Stomach (tissue), 4 donors: ENCODE measurements at regions not wholly inside any gene's neighbourhood (a gene's known extent, or its start where the extent isn't known, plus 50 kb on each side); places are given as distances from the start of the nearest gene placed in this dataset.

Source experiments
- POLR2A ChIP-seq, 4 donors: fragments of 450-650 bp; IDR thresholded peaks; one replicate each; pipeline ENCODE4 v1.6.1; 2016; ENCODE audit warnings: antibody characterized with exemption in 4 of 4, control low read depth in 2 of 4, mild to moderate bottlenecking in 1 of 4, moderate library complexity in 1 of 4
- POLR2AphosphoS5 ChIP-seq, 3 donors: sonication (generic); formaldehyde crosslinking; IDR thresholded peaks; one replicate each; pipeline ENCODE4 v1.6.1; 2016; ENCODE audit warnings: antibody characterized with exemption in 3 of 3
- TF ChIP-seq, protein P1 (sequence below), 7 experiments: fragments of 450-650 bp in 4 of 7; fragments of 200-600 bp in 3 of 7; sonication (generic) in 3 of 7; IDR thresholded peaks; one replicate each; pipeline ENCODE4 v1.5.1; 2016 to 2019; ENCODE audit warnings: antibody characterized with exemption in 7 of 7, control low read depth in 2 of 7, mild to moderate bottlenecking in 1 of 7

DNA sequence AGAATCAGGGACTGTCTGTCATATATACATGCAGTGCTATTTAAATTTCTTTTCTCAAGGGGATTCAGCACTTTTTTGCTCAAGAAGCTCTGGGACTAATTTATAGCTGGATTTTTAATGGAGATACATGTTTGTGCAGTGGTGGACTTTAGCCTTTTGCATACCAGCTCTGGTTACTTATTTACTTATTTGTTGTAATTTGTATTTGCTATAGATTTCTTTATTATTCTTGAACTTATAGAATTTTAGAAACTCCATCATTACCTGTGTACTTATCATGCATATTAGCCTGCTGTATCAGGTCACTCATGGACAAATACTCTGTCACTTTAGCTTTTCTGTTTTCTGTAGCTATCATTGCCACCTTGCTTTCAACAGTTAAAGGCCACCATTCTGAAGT, 1296.9 kb upstream of the TMPRSS15 start:
- TF ChIP-seq, protein P1, sequence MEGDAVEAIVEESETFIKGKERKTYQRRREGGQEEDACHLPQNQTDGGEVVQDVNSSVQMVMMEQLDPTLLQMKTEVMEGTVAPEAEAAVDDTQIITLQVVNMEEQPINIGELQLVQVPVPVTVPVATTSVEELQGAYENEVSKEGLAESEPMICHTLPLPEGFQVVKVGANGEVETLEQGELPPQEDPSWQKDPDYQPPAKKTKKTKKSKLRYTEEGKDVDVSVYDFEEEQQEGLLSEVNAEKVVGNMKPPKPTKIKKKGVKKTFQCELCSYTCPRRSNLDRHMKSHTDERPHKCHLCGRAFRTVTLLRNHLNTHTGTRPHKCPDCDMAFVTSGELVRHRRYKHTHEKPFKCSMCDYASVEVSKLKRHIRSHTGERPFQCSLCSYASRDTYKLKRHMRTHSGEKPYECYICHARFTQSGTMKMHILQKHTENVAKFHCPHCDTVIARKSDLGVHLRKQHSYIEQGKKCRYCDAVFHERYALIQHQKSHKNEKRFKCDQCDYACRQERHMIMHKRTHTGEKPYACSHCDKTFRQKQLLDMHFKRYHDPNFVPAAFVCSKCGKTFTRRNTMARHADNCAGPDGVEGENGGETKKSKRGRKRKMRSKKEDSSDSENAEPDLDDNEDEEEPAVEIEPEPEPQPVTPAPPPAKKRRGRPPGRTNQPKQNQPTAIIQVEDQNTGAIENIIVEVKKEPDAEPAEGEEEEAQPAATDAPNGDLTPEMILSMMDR (IDR thresholded peaks at IDR 0.05), result no peak
- TF ChIP-seq POLR2A (IDR thresholded peaks at IDR 0.05) (no peak), POLR2AphosphoS5 (IDR thresholded peaks at IDR 0.05) (no peak)
